MM.1S (cell line): ENCODE measurements at regions not wholly inside any gene's neighbourhood (a gene's known extent, or its start where the extent isn't known, plus 50 kb on each side); places are given as distances from the start of the nearest gene placed in this dataset.

Experiments
- DNase-seq: peaks from one replicate; pipeline ENCODE4 v3.0.0-alpha.2; 2015
- H2AFZ ChIP-seq: fragments of 300-600 bp; sonication (generic); 2 replicates; pipeline ENCODE4 v1.6.0; 2016; ENCODE audit warnings: antibody characterized with exemption, low read length
- H3F3A ChIP-seq: fragments of 300-600 bp; sonication (generic); 2 replicates; pipeline ENCODE4 v1.6.1; 2016; ENCODE audit warnings: mild to moderate bottlenecking, antibody characterized with exemption, low read length, moderate library complexity, mixed read lengths; ENCODE audit not compliant: insufficient read depth
- H3K27ac ChIP-seq: fragments of 300-600 bp; sonication (generic); 2 replicates; pipeline ENCODE4 v1.5.1; 2016; ENCODE audit warnings: mild to moderate bottlenecking, low read length
- H3K27me3 ChIP-seq: fragments of 300-600 bp; sonication (generic); replicated peaks from 2 replicates; pipeline ENCODE4 v1.6.0; 2016; ENCODE audit warnings: low read length; ENCODE audit not compliant: insufficient read depth
- H3K36me3 ChIP-seq: fragments of 300-600 bp; sonication (generic); replicated peaks from 2 replicates; pipeline ENCODE4 v1.6.1; 2016; ENCODE audit warnings: mild to moderate bottlenecking, low read length, mixed read lengths; ENCODE audit not compliant: insufficient read depth
- H3K4me1 ChIP-seq: fragments of 300-600 bp; sonication (generic); 2 replicates; pipeline ENCODE4 v1.6.1; 2016; ENCODE audit warnings: low read length, mixed read lengths
- H3K4me2 ChIP-seq: fragments of 300-600 bp; sonication (generic); 2 replicates; pipeline ENCODE4 v1.6.0; 2016; ENCODE audit warnings: low read depth, low read length
- H3K4me3 ChIP-seq: fragments of 300-600 bp; sonication (generic); 2 replicates; pipeline ENCODE4 v1.5.1; 2016; ENCODE audit warnings: low read length, mixed read lengths
- H3K79me2 ChIP-seq: fragments of 300-600 bp; sonication (generic); 2 replicates; pipeline ENCODE4 v1.6.1; 2016; ENCODE audit warnings: mixed run types, low read length, mixed read lengths
- H3K9ac ChIP-seq: fragments of 300-600 bp; sonication (generic); 2 replicates; pipeline ENCODE4 v1.6.1; 2016; ENCODE audit warnings: low read length, mixed read lengths
- H3K9me2 ChIP-seq: fragments of 300-600 bp; sonication (generic); replicated peaks from 2 replicates; pipeline ENCODE4 v1.6.1; 2016; ENCODE audit warnings: mild to moderate bottlenecking, low read length, mixed read lengths; ENCODE audit not compliant: insufficient read depth
- H3K9me3 ChIP-seq: fragments of 300-600 bp; sonication (generic); replicated peaks from 2 replicates; pipeline ENCODE4 v1.6.1; 2016; ENCODE audit warnings: mild to moderate bottlenecking, low read length, mixed read lengths; ENCODE audit not compliant: insufficient read depth
- H4K20me1 ChIP-seq: fragments of 300-600 bp; sonication (generic); 2 replicates; pipeline ENCODE4 v1.6.1; 2016; ENCODE audit warnings: mild to moderate bottlenecking, low read length, moderate library complexity, mixed read lengths; ENCODE audit not compliant: insufficient read depth
- EZH2 ChIP-seq: fragments of 300-600 bp; sonication (generic); optimal IDR thresholded peaks from 2 replicates; pipeline ENCODE3; 2017; ENCODE audit warnings: low read depth, mild to moderate bottlenecking, antibody characterized with exemption, low read length, mixed read lengths
- EZH2phosphoT487 ChIP-seq: fragments of 300-600 bp; sonication (generic); IDR thresholded peaks from 2 replicates; pipeline ENCODE4 v1.6.1; 2018; ENCODE audit warnings: antibody characterized with exemption, low read length
- TF ChIP-seq, protein P1 (sequence below): fragments of 300-600 bp; sonication (generic); IDR thresholded peaks from 2 replicates; pipeline ENCODE4 v1.5.1; 2016; ENCODE audit warnings: antibody characterized with exemption, low read length, mixed read lengths

- H3K4me2 ChIP-seq: no peak overlapping the region
- TF ChIP-seq EZH2phosphoT487 (no peak), EZH2 (no peak)
- TF ChIP-seq, protein P1, sequence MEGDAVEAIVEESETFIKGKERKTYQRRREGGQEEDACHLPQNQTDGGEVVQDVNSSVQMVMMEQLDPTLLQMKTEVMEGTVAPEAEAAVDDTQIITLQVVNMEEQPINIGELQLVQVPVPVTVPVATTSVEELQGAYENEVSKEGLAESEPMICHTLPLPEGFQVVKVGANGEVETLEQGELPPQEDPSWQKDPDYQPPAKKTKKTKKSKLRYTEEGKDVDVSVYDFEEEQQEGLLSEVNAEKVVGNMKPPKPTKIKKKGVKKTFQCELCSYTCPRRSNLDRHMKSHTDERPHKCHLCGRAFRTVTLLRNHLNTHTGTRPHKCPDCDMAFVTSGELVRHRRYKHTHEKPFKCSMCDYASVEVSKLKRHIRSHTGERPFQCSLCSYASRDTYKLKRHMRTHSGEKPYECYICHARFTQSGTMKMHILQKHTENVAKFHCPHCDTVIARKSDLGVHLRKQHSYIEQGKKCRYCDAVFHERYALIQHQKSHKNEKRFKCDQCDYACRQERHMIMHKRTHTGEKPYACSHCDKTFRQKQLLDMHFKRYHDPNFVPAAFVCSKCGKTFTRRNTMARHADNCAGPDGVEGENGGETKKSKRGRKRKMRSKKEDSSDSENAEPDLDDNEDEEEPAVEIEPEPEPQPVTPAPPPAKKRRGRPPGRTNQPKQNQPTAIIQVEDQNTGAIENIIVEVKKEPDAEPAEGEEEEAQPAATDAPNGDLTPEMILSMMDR: no peak
- H3K27ac ChIP-seq: no peak overlapping the region
- H3K9me3 ChIP-seq: no peaks in the 10 kb centered on the region
- H3K9me2 ChIP-seq: no peaks in the 10 kb centered on the region
- no peaks in the 10 kb centered on the region for H3K27me3 ChIP-seq
- H2AFZ ChIP-seq: no peak overlapping the region
- no peak overlapping the region for H3K4me3 ChIP-seq
- H3K79me2 ChIP-seq: no peaks in the 10 kb centered on the region
- H3K9ac ChIP-seq: no peak overlapping the region
- H3K36me3 ChIP-seq: no peaks in the 10 kb centered on the region
- no peaks in the 10 kb centered on the region for H3K4me1 ChIP-seq
- no peaks in the 10 kb centered on the region for H4K20me1 ChIP-seq
- no peaks in the 10 kb centered on the region for H3F3A ChIP-seq
- DNase-seq: no peak
These were observed 298.6 kb upstream of the AKR1E2 start for GRCh38 chr10:4527281-4527970.

DNA sequence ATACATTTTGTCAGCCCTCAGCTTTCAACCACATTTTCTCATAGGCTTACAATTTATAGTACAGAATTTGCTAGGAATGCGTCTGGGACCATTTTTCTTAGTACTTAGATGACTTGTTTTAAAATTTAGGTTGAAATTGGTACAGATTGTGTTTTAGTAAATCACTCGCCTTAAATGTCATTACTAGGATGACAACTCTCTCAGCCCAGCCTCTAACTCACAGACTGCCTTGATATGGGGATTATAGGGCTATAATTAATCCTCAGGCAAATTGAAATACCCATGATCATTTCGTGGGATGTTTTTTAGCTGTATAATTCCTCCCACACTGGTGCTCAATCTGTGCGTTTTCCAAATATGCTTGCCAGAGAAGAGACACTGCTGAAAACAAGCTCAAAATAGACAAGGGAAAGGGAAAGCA, 299.7 kb upstream of the AKR1E2 start:
- H3K4me2 ChIP-seq: no peak overlapping the region
- H3K9ac ChIP-seq: no peak overlapping the region
- no peaks in the 10 kb centered on the region for H3K36me3 ChIP-seq
- H3K27me3 ChIP-seq: no peaks in the 10 kb centered on the region
- no peaks in the 10 kb centered on the region for H3K9me2 ChIP-seq
- H2AFZ ChIP-seq: no peak overlapping the region
- no peaks in the 10 kb centered on the region for H4K20me1 ChIP-seq
- no peaks in the 10 kb centered on the region for H3F3A ChIP-seq
- no peaks in the 10 kb centered on the region for H3K9me3 ChIP-seq
- H3K79me2 ChIP-seq: no peaks in the 10 kb centered on the region
- H3K4me1 ChIP-seq: no peaks in the 10 kb centered on the region
- H3K4me3 ChIP-seq: no peak overlapping the region
- TF ChIP-seq EZH2: no peak
- TF ChIP-seq, protein P1: no peak
- no peak for TF ChIP-seq EZH2phosphoT487
- no peak overlapping the region for H3K27ac ChIP-seq
- no peak for DNase-seq

- Histone ChIP-seq H3F3A (no peaks in the 10 kb centered on the region), H3K27ac (no peak overlapping the region), H3K27me3 (no peaks in the 10 kb centered on the region), H3K4me2 (no peak overlapping the region), H4K20me1 (no peaks in the 10 kb centered on the region), H3K9ac (no peak overlapping the region), H3K4me1 (no peaks in the 10 kb centered on the region), H3K9me3 (no peaks in the 10 kb centered on the region), H3K4me3 (no peak overlapping the region), H3K9me2 (no peaks in the 10 kb centered on the region), H3K79me2 (no peaks in the 10 kb centered on the region), H2AFZ (no peak overlapping the region), H3K36me3 (no peaks in the 10 kb centered on the region)
- TF ChIP-seq EZH2: no peak
- TF ChIP-seq EZH2phosphoT487: no peak
- TF ChIP-seq, protein P1: no peak
- DNase-seq: no peak
These were observed 300.9 kb upstream of the AKR1E2 start for GRCh38 chr10:4525103-4525502.
